Right hindlimb (tissue), 1 donor: ENCODE measurements at regions not wholly inside any gene's neighbourhood (a gene's known extent, or its start where the extent isn't known, plus 50 kb on each side); places are given as distances from the start of the nearest gene placed in this dataset.
"Not testable (repeated sequence)": the region's sequence is repeated elsewhere in the genome, so short reads cannot be mapped to it uniquely, and the experiment has no call there.

Experiments used
- DNase-seq: peaks from one replicate; pipeline ENCODE4 v3.0.0-alpha.2; 2018

DNA sequence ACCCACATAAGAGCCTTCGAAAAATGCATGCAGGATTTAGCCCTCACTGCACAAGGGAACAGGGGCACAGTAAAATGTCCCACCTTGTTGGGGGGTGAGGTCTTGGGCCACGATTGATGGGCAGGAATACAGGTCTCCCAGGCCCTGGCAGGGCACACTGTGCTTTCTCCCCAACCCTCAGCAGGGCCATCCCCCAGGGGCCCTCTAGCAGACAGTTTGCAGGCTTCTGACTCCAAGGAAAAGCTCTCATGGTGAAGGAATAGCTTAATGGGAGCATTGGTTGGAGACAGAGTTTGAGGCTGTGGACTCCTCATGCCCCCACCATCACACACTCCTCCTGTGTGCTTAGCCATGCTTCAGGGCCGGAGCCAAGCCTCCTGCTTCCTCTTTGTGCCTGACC lies 484.6 kb downstream of the ZNF536 start:
- DNase-seq, result no peak

DNA sequence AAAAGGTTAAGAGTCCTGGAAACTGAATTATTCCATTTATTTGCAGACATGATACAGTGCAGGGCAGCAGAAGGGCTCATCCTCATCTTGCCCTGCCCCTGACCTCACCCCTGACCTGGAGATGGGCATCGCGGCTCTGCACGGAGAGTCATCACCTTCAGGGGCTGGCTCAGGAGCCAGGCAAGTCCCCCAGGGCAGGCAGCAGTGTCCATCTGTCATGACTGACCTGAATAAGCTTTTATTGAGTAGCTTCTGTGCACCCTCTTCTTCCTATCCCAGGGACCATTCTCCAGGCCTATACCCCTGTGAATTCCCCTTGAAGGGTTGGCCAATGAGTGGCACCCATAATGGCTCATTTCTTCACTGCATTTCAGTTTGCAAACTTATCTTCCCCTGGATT lies 484.2 kb downstream of the ZNF536 start:
- no peak for DNase-seq

DNA sequence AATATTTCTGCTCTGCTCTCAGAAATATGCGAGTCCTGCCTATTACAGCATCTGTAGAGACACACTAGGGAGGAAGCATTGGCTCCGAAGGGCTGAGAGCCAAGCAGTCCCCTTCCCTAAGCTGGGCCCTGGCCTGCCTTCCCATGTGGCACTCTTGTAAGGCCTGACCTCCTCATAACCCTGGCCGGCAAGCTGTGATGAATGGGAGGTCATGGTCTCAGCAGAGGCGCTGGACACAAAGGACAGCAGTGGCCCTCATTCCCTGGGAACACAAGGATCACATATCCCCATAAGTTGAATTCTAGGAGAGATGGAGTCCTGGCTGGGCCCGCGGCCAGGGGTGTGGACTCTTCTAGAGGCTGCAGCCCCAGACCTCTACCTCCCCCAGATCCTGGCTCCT lies 483.3 kb downstream of the ZNF536 start:
- DNase-seq, result no peak

DNA sequence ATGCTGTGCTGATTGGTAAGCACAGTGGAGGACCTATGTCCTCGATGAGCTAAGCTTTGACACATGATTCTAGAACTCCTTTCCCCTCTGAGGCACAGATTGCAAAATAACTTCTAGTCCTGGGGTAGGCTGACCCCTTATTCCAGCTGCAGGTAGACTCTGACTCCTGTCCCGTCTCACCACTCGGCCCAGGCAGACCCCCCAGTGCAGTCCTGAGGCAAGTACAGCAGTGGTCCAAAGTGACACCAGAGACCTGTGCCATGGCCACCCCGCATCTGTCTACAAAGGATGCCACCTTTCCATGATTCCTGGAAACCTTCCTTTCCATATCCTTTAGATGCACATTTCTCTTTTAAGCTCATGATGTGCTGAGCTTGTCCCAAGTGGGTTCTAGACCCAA lies 482.5 kb downstream of the ZNF536 start:
- DNase-seq, result no peak

DNA sequence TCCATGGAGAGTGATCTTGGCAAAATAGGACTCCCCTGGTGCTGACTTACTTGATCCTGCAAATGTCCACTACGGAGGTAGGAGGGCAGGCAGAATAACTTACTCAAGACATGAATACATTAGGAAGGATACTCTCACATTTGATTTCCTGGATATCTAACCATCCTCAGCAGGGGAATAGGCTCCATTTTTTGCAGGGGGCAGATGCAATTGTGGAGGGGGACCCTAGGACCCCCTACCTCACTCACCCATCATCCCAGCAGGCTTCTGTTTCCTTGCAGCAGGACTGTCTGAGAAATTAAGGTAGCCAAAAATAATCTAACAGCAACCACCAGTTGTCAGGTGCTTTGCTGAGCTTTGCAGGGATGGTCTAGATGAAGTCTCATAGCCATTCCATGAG lies 482.0 kb downstream of the ZNF536 start:
- DNase-seq, result no peak

DNA sequence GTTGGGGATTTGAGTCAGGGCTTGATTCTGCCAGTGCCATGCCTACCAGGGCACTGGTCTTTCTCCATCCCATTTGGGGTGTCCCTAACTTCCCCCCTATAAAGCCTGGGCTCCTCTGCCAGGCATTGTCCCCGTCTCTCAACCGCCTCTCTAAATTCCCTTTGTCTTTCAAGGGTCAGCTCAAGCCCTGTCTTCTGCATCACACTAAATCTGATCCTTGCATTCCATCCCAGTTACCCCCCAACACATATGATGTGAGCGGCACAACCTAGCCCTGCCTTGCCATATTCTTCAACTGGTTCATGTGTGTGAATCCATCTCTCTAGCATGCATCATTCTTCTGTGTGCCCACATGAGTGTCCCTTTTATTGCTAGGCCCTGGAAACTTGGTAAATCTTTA lies 480.9 kb downstream of the ZNF536 start:
- DNase-seq, result no peak

DNA sequence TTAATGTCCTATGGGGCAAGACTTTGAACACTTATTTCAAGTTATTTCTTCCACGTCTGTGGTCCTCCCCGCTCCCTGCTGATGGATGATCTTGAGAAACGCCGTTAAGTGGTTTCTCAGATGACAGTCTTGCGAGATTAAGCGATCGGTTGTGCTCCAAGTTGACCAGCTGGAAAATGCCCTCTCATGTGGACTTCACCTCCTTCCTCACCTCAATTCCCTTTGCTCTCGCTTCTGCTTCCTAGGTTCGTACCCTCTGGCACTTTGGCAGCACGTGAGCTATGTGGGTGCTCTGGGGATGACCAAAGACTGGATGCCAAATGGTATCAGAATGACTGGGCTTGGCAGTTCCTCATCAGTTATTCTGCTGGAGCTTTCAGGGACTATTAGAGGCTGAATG lies 480.0 kb downstream of the ZNF536 start:
- no peak for DNase-seq

DNA sequence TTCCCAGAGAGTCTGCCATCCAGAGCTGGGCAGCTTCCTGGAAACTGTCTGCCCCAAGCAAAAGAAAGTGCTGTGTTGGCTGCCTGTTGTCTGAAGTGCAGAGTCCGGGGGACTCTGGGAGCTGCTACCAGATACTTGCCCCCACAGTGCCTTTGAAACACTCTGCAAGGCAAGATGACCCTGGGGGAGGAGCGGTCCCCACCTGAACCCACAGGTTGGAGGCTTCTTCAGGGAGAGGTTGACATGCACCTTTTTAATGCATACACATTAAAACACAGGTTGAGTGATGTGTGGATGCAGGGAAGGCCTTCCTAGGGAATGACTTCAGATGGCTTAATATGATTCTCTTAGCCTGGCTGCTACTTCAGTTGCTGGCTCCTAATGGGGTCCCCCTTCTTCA lies 479.5 kb downstream of the ZNF536 start:
- DNase-seq, result no peak

DNA sequence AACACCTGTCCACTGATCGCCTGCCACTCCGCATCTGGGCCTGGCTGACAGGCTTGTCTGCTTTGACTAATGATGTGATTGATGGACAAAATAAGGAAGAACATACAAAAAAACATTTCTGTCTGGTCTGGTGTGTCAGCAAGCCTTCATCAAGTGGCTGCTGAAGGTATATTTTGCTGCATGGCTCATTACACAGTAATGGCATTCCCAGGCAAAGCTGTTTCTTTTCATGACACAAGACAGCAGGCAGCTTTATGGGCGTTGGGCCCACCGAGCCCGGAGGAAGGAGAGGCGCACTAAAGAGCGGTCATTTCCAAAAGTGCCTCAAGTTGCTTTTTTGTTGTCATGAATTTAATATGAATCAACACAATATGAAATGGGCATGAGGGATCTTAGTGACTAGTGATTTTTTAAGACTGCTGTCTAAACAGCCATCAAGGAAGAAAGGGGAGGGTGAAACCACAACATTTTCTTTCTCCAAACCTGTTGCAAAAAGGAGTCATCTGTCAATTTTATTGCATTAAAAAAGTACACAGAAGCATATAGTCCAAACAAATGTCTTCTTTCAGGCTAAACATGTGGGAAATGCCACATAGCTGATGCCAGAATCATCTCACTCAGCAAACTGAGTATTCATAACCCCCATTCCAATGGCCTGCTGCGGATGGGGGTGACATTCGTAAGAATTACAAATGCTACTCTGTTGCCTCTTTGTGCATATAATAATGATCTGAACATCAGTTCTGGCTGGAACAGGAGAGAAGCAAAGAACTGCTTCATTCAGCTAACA lies 476.6 kb downstream of the ZNF536 start:
- DNase-seq, result no peak

DNA sequence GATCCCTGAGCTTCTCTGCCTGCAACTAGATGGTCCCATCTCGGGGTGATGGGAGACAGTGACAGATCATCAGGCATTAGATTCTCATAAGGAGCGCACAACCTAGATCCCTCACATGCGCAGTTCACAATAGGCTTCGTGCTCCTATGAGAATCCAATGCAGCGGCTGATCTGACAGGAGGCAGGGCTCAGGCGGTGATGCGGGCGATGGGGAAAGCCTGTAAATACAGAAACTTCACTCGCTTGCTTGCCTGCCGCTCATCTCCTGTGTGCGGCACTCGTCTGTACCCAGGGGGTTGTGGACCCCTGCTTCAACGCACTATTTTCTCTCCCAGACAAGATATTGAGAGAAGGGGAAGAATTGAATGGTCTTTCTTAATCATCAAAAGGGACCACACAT lies 473.9 kb downstream of the ZNF536 start:
- no peak for DNase-seq

DNA sequence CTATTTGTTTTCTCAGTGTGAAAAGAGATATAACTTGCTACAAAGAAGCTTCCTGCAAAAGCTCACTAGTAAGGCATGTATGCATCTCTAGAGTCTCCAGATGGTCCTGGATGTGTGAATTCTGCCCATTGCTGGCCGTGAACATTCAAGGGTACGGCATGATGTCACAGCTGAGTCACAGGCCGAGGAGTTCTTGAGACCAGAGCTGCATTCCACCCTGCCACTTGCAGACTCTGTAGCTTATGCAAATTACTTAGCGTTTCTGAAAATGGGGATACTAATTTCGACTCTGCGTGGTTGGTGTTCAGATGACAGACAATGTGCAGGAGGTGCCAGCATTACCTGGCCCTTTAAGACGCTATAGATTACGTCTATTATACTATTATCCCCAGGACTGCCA lies 470.7 kb downstream of the ZNF536 start:
- no peak for DNase-seq

DNA sequence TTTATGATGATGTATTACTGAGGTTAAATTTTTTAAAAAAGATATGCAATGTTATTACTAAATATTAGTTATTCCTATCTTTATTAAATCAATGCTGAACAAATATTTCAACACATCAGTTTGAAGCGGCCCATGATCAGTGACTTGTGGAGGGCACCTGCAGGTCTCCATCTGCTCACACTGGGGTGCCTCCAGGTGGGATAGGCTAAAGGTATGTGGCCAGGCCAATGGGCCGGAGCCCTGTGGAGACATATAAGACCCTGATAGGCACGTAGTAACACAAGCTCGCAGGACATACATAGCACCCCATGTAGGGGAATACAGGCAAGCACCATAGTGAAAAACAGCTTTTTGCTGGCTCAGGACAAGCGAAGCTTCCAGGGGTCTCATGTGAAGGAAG lies 469.8 kb downstream of the ZNF536 start:
- no peak for DNase-seq

DNA sequence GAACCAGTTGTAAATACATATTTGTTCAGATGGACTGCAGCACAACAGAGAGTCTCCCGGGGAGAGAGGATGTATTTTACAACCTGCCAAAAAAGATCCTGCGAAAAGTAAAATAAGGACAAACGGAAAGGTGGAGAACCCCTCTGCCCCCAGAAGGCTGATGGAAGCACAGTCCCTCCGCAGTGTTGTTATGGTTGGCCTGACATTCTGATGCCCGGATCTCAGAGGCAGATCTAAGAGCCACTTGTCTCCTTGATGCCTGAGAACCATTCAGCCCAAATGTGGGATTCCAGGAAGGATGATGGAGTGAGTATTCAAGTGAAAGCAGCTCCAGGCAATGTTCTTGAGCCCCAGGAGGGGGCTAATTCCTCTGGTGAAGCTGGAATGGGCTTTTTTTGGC lies 458.7 kb downstream of the ZNF536 start:
- no peak for DNase-seq

DNA sequence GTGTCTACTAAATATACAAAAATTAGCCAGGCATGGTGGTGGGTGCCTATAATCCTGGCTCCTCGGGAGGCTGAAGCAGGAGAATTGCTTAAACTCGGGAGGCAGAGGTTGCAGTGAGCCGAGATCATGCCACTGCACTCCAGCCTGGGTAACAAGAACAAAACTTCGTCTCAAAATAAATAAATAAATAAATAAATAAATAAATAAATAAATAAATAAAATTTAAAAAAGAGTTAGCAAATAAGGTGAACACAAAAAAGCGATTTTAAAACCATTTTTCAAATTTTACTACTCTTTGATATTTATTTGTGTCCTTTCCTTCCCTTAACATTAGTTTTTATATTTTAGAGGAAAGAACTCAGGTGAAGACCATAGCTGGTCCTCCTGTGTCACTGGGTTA lies 453.3 kb downstream of the ZNF536 start:
- not testable (repeated sequence) for DNase-seq

DNA sequence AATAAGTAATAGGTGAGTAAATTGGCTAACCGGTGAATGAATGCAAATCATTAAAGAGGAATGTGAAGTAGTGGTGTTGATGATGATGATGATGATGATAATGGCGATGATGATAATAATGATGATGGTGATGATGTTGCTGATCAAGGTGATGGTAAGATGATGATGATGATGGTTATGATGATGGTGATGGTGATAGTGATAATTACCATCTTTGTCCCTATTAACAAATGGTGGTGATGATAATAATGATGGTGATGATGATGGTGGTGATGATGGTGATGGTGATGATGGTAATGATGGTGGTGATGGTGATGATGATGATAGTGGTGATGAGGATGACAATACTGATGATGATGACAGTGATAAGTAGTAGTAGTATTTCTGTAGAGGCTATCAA lies 452.6 kb downstream of the ZNF536 start:
- no peak for DNase-seq

DNA sequence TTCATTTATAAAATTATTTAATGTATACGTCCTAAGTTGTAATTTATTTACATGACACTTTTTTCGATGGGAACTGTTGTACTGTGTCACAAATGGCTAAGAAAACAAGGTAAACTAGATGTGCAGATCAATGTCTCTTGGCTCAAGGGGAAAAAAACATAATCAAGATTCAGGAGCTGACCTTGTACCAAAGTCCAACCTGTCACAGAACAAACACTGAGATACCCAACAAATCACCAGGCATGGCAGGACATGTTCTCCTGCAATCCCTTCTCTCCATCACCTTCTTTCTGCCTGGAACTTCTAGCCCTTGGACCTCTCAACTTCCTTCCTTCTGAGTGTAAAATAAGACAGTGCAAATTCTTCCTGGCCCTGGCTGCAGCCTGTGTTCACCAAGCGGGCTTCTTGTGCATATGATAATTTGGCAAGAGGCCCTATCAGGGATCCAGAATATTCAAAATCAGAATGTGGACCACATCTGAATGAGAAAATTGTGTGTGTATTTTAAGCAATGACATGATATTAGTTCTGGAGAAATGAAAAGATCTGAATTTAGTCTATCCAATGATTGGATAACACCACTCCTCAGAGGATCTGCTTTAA lies 445.9 kb downstream of the ZNF536 start:
- no peak for DNase-seq

DNA sequence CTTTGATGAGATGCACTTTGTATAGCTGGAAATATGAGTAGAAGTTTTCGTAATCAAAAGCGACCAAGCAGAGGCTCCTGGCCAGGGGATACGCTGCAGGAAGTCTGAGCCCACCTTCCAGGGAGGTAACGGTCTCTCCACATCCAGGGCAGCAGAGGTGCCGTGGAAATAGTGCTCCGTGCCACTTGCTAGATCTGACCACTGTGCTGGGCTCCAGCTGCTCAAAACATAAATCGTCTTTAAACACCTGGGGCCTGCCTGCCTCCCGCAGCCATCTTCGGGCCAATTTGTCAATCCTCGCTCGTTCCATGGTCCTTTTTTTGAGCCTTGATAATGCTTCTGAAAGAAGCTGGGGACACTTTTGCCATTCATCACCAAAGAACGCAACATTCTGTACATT lies 445.0 kb downstream of the ZNF536 start:
- no peak for DNase-seq

DNA sequence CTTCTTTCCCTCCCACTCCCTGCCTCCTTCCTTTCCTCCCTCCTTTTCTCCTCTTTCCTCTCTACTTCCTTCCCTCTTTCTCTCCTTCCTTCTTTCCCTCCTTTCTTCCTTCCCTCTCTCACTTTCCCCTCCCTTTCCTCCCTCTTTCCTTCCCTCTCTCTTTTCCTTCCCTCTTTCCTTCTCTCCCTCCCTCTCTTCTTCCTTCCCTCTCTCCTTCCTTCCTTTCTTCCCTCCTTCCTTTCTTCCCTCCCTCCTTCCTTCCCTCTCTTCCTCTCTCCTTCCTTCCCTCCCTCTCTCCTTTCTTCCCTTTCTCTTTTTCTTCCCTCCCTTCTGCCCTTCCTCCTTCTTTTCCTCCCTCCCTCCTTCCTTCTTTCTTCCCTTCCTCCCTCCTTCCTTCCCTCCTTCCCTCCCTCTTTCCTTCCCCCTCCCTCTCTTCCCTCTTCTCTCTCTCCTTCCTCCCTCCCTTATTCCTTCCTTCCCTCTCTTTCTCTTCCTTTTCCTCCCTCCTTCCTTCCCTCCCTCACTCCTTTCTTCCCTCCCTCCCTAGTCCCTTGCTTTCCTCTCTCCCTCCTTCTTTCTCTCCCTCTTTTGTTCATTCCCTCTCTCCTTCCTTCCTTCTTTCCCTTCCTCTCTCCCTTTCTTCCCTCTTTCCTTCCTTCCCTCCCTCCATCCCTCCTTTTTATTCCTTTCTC lies 443.9 kb downstream of the ZNF536 start:
- no peak for DNase-seq

DNA sequence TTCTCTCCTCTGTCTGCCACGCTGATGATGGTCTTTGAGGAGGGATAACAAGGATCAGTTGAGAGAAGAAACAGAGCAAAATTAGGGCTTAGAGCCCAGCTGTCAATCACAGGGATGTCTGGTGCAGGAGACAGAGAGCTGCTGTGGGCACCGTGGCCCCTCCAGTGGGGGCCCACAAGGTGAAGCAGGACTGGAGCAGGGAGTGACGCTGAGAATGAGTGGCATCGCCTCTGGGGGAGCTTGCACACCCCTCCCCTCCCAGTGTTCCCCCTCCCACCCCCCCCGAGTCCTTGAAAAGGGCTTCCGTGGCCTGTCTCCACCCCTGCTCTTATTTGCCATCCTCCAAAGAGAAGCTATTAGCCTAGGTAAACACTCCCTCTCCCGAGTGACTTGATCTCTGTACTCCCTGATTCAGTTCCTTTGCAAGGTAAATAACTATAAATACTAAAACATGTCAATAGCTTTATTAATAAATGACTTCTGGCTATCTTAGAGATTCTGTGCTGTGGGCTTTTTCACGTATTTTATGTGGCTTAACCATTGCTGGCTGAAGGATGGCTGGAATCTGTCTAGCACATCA lies 440.0 kb downstream of the ZNF536 start:
- DNase-seq, result no peak

DNA sequence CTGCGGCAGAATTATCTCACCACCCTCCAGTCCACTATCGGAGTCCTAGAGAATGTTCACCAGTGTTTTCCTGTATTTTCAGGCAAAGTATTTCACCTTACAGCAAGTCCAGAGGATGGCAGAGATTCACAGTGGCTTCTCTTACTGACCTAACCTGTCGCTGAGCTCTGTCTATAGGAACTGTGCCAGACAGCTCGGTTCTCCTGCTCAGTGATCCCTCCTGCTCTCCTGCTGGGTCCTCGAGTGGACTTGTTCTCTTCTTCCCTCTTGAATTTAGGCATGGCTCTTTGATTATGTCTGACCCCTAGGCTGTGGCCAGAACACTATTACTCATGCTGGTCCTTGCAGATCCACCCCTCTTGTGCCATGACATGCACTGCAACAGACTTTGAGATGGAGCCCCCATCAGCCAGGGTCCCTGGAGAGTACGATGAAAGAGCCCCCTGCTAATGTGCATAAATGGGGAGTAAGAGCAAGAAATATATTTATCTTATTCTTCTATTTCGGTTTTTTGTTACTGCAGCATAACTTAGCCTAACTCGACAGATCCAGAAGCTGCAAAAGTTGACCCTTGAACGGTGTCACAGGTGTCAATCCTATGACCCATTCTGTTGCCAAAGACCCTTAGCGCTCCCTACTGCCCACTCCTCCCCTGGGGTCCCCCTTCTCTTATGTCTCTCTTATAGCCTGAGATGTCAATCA lies 439.4 kb downstream of the ZNF536 start:
- no peak for DNase-seq

DNA sequence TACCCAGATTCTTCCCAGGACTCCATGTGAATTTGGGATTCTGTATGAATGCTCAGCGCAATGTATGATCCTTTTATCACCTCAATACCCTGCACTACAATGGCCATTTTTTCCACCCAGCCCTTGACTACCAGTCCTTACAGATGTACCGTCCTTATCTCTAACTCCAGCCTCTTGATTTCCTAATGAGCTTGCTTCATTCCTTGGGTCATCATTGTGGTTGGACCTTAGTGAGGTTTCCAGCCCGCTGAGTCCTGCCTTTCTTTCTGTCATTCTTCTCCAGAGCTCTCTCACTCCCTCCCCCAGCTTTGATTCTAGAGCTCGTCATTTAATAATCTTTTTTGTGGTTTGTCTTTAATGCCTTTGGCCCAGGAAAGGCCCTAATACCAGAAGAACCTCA lies 438.5 kb downstream of the ZNF536 start:
- no peak for DNase-seq

DNA sequence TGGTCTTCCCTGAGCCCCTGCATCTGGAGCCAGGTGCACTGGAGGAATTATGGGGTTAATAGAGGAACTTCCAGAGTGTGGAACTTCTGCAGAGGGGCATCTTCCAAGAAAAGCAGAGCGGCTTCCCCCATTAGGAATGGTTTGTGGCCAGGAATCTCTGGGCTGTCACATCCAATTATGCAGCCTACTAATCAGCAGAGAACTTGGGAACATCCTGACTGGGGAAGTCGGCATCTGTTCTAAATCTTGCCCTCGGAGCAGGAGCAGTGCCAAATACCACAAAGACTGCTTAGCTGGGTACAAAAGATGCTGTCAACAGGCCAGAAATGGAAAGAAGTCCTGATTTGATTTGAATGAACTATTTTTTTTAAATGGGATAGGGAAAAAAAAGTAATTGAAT lies 435.1 kb downstream of the ZNF536 start:
- no peak for DNase-seq

DNA sequence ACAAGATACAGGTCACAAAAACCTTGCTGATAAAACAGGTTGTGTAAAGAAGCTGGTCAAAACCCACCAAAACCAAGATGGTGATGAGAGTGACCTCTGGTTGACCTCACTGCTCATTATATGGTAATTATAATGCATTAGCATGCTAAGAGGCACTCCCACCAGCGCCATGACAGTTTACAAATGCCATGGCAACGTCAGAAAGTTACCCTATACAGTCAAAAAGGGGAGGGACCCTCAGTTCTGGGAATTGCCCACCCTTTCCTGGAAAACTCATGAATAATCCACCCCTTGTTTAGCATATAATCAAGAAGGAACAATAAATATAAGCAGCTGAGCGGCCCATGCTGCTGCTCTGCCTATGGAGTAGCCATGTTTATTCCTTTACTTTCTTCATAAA lies 434.1 kb downstream of the ZNF536 start:
- no peak for DNase-seq
